ENCODE measurements at regions not wholly inside any gene's neighbourhood (a gene's known extent, or its start where the extent isn't known, plus 50 kb on each side); places are given as distances from the start of the nearest gene placed in this dataset.

DNA sequence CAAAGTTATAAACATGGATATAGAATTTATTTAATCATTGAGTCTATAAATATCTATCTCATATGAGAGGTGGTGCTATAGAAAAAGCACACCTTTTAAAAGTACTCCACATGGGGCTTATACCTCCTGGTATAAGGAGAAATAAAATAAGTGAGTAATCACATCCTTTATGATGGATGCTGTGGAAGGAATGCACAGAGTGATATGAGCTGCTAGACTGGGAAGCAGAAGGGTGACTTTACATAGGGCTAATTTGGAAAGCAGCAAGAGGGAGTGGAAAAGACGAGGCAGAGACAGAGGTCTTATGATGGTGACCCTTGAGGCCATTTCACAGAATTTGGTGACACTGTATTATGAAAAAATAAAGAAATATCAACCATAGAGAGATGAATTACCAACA lies 59.4 kb upstream of the AHR start:
- TF ChIP-seq ELF4 (IDR thresholded peaks at IDR 0.05) (no peak), SP1 (IDR thresholded peaks at IDR 0.05) (no peak), ARNT (IDR thresholded peaks at IDR 0.05) (no peak), HDGF (IDR thresholded peaks at IDR 0.05; ENCODE audit: borderline replicate concordance) (no peak), FOXM1 (IDR thresholded peaks at IDR 0.05; ENCODE audit: borderline replicate concordance) (no peak), FOXK2 (IDR thresholded peaks at IDR 0.05) (no peak), LEF1 (IDR thresholded peaks at IDR 0.05; ENCODE audit: borderline replicate concordance) (no peak), BHLHE40 (IDR thresholded peaks at IDR 0.05; ENCODE audit: borderline replicate concordance) (no peak), ZNF384 (IDR thresholded peaks at IDR 0.05) (no peak), SUZ12 (IDR thresholded peaks at IDR 0.05) (no peak), CTBP1 (IDR thresholded peaks at IDR 0.05; ENCODE audit: borderline replicate concordance) (no peak), NFRKB (IDR thresholded peaks at IDR 0.05) (no peak)
